Adipocyte (in vitro differentiated cells): ENCODE measurements at regions not wholly inside any gene's neighbourhood (a gene's known extent, or its start where the extent isn't known, plus 50 kb on each side); places are given as distances from the start of the nearest gene placed in this dataset.
"Not testable (repeated sequence)": the region's sequence is repeated elsewhere in the genome, so short reads cannot be mapped to it uniquely, and the experiment has no call there.

Experiments
- DNase-seq: peaks from one replicate; pipeline ENCODE4 v3.0.0-alpha.2; 2015; ENCODE audit warnings: low read depth
- H3K27me3 ChIP-seq: replicated peaks from 2 replicates; pipeline ENCODE4 v1.7.0; 2013; ENCODE audit warnings: mild to moderate bottlenecking, low read length, moderate library complexity; ENCODE audit not compliant: control insufficient read depth, insufficient read depth
- H3K36me3 ChIP-seq: 2 replicates; pipeline ENCODE4 v1.7.0; 2013; ENCODE audit warnings: low read length, mild to moderate bottlenecking, moderate library complexity; ENCODE audit not compliant: control insufficient read depth, insufficient read depth, severe bottlenecking
- H3K4me1 ChIP-seq: 2 replicates; pipeline ENCODE4 v1.7.0; 2013; ENCODE audit warnings: mild to moderate bottlenecking, low read length, moderate library complexity; ENCODE audit not compliant: control insufficient read depth, insufficient read depth
- H3K4me3 ChIP-seq: 2 replicates; pipeline ENCODE4 v1.7.0; 2013; ENCODE audit warnings: mild to moderate bottlenecking, low read length, moderate library complexity
- H3K9ac ChIP-seq: 2 replicates; pipeline ENCODE4 v1.7.0; 2013; ENCODE audit warnings: mild to moderate bottlenecking, low read length, moderate library complexity
- H3K9me3 ChIP-seq: 2 replicates; pipeline ENCODE4 v1.7.0; 2013; ENCODE audit warnings: mild to moderate bottlenecking, low read length, moderate library complexity; ENCODE audit not compliant: control insufficient read depth

DNA sequence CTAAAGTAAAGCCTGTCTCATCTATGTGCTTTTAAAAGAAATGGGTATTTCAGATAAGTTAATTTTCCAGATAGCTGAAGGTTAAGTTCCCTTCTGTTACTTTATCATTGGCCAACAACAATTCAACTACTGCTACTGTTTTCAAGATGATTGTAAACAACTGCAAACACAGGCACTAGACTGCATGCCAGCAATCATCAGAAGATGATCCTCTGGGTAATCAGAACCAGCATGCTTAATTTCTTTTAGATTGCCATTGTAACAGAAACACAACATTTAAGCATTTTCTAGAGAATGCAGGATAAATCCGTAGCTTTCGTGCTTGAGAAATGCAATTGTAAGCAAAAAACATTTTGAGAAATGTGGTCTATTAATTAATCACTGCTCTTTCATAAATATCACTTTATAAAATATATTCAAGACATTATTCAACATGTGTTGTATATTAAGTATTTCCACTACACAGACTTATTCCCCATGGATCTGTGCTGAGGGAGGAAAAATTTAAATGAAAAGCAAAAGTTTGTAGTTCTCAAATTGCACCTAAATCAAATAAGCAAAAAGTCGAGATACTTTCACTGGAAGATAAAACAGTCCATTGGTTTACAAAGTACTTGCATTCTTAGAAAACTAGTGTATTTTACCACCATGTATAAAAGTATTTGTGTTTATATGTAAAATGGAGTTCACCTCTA, 133.7 kb downstream of the ATL2 start:
- Histone ChIP-seq H3K4me1 (peaks cover 13% of the 10 kb centered on the region), H3K27me3 (no peaks in the 10 kb centered on the region), H3K36me3 (no peaks in the 10 kb centered on the region), H3K9ac (no peak overlapping the region), H3K9me3 (no peaks in the 10 kb centered on the region), H3K4me3 (no peak overlapping the region)
- peak; percentile 51 for DNase-seq

- no peak for DNase-seq
- H3K9ac ChIP-seq, result no peak overlapping the region
- no peaks in the 10 kb centered on the region for H3K27me3 ChIP-seq
- H3K4me3 ChIP-seq, result peak overlapping the region; percentile 48
- H3K9me3 ChIP-seq, result no peaks in the 10 kb centered on the region
- peaks cover 20% of the 10 kb centered on the region for H3K4me1 ChIP-seq
- no peaks in the 10 kb centered on the region for H3K36me3 ChIP-seq
These were observed 137.6 kb downstream of the ATL2 start for GRCh38 chr2:38239452-38239851.

GRCh38 chr2:38238705-38239104, 138.4 kb downstream of the ATL2 start:
- not testable (repeated sequence) for H3K27me3 ChIP-seq, DNase-seq, H3K9ac ChIP-seq, H3K36me3 ChIP-seq, H3K9me3 ChIP-seq
- peak overlapping the region; percentile 48 for H3K4me3 ChIP-seq
- H3K4me1 ChIP-seq, result peaks cover 24% of the 10 kb centered on the region

- Histone ChIP-seq H3K27me3 (no peaks in the 10 kb centered on the region), H3K4me1 (peaks cover 32% of the 10 kb centered on the region), H3K36me3 (no peaks in the 10 kb centered on the region), H3K9ac (no peak overlapping the region), H3K9me3 (no peaks in the 10 kb centered on the region), H3K4me3 (no peak overlapping the region)
- DNase-seq, result no peak
These were observed 139.8 kb downstream of the ATL2 start for GRCh38 chr2:38237311-38237710.

DNA sequence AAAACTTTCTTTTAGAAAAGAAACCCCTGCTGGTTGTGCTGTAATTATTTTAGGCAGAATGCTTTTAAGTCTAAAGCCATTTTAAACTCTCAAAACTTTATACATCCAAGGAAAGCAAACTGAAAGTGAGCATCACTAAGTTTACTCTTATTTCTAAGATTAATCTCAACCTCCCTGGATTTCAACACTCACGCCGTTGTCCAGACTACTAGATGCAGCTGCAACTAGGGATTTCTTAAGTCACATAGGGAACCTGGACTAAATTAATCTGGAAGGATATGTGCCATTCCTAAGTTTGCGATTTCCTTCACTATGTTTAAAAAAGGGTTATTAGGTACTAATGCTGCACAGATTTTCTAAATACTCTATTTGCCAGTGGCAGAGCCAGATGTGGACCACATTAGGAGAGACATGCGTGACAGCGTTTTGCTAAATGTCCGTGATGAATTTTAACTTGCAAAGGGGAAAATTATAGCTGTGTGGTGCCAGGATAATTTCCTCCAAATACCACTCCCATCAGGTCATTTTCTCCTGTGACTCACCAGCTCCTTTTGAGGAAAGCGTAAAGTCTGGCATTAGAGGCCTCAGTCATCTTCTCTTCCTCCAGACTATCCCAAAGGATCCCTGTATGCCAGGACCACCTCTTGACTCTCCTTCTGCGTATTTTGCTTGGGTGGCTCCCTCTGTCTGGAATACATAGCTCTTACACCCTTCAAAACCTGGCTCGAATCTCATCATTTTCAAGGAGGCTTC, 143.7 kb downstream of the ATL2 start:
- Histone ChIP-seq H3K4me1 (peaks cover 26% of the 10 kb centered on the region), H3K27me3 (no peaks in the 10 kb centered on the region), H3K9ac (peak overlapping the region; percentile 38), H3K9me3 (no peaks in the 10 kb centered on the region), H3K4me3 (peak overlapping the region; percentile 68), H3K36me3 (no peaks in the 10 kb centered on the region)
- peak; percentile 81 for DNase-seq

- Histone ChIP-seq H3K4me3 (peak overlapping the region; percentile 68), H3K9ac (no peak overlapping the region), H3K27me3 (no peaks in the 10 kb centered on the region), H3K36me3 (no peaks in the 10 kb centered on the region), H3K9me3 (no peaks in the 10 kb centered on the region), H3K4me1 (peaks cover 19% of the 10 kb centered on the region)
- no peak for DNase-seq
These were observed 144.6 kb downstream of the ATL2 start for GRCh38 chr2:38232454-38232853.

DNA sequence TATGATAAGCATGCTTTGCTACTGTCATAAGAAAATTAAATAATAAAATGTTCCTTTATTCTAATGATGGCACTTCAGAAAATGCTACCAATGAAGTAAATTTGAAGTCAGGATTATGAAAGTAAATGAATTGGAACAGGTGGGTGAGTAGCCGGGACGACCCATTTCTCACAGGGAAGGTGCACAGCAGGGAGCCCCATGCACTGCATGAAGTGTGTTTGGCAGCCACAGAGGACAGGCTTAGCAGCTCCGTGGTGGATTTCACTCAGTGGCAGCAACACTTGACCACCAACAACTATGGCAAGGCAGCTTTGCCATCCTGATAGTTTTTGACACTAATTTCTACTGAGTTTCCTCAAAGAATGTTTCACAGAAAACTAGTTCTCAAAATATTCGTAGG, 146.3 kb downstream of the ATL2 start:
- peaks cover 19% of the 10 kb centered on the region for H3K4me1 ChIP-seq
- no peak for DNase-seq
- no peak overlapping the region for H3K4me3 ChIP-seq
- no peak overlapping the region for H3K9ac ChIP-seq
- no peaks in the 10 kb centered on the region for H3K36me3 ChIP-seq
- no peaks in the 10 kb centered on the region for H3K9me3 ChIP-seq
- no peaks in the 10 kb centered on the region for H3K27me3 ChIP-seq

GRCh38 chr2:38228753-38229152, 148.3 kb downstream of the ATL2 start:
- Histone ChIP-seq H3K4me1 (peaks cover 25% of the 10 kb centered on the region), H3K36me3 (no peaks in the 10 kb centered on the region), H3K9ac (no peak overlapping the region), H3K9me3 (no peaks in the 10 kb centered on the region), H3K4me3 (no peak overlapping the region), H3K27me3 (no peaks in the 10 kb centered on the region)
- DNase-seq, result no peak

DNA sequence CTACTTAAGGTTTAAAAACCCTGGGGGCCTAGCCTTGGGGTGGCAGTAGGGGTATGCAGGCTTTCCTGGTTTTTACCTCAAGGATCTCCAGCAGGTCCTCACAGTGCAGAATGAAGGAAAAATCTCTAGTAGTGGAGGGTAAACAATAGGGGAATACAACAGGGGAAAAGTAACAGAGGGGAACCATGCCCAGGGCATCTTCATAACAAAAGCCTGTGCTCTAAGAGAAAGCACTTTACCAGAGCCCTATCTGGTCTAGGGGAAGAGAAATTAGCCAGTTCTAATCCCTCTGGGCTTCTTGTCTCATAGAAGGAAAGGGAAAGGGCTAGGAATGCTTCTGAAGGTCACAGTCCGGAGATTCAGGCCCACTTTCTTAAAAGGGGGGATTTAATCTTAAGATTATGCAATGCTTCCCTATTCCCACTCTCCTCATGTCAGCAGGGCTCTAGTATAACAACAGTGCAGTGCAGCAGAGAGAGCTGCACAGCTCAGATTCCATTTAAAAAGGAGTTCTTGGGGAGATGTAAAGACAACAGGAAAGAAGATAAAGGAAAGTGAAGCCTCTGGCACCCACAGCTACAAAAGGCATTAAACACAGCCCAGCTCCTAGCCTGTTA, 149.0 kb upstream of the CYP1B1 start:
- DNase-seq, result no peak
- H3K4me3 ChIP-seq, result no peak overlapping the region
- H3K27me3 ChIP-seq, result no peaks in the 10 kb centered on the region
- no peaks in the 10 kb centered on the region for H3K36me3 ChIP-seq
- H3K9me3 ChIP-seq, result no peaks in the 10 kb centered on the region
- H3K9ac ChIP-seq, result no peak overlapping the region
- peaks cover 10% of the 10 kb centered on the region for H3K4me1 ChIP-seq

GRCh38 chr2:38224181-38224580, 148.2 kb upstream of the CYP1B1 start:
- Histone ChIP-seq H3K9ac (no peak overlapping the region), H3K27me3 (no peaks in the 10 kb centered on the region), H3K4me1 (peaks cover 10% of the 10 kb centered on the region), H3K36me3 (no peaks in the 10 kb centered on the region), H3K4me3 (no peak overlapping the region), H3K9me3 (no peaks in the 10 kb centered on the region)
- no peak for DNase-seq

- Histone ChIP-seq H3K9ac (no peak overlapping the region), H3K4me1 (peaks cover 14% of the 10 kb centered on the region), H3K4me3 (no peak overlapping the region), H3K9me3 (no peaks in the 10 kb centered on the region), H3K27me3 (no peaks in the 10 kb centered on the region), H3K36me3 (no peaks in the 10 kb centered on the region)
- no peak for DNase-seq
These were observed 147.3 kb upstream of the CYP1B1 start for GRCh38 chr2:38223256-38223655.
